ENCODE measurements at regions not wholly inside any gene's neighbourhood (a gene's known extent, or its start where the extent isn't known, plus 50 kb on each side); places are given as distances from the start of the nearest gene placed in this dataset.

DNA sequence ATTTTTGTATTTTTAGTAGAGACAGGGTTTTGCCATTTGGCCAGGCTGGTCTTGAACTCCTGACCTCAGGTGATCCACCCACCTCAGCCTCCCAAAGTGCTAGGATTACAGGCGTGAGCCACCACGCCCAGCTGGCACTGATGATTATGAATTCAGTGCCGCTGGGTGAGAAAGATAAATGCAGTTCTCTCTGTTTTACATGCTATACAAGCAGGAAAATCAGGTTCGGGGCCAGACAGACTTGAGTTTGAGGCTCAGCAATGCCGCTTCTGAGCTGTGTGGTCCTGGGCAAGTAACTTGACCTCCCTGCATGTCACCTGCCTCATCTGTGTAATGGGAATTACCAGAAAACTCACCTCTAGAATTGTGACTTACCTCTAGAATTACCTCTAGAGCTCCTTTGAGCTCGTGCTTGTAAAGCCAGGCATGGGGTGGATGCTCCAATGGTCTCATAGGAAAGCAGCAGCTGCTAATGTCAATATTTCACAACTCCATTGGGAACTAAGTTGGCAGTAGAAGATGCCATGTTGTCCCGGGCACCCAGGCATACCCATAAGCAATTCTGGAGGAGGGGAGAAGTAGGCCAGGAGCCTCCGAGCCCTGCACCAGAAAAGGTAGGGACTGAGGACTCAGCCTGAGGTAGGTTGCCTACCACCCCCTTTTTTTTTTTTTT is 119.8 kb upstream of the SLC25A33 start:
- H3K36me3 ChIP-seq (ENCODE audit: control insufficient read depth, insufficient read depth, low read length): no peaks in the 10 kb centered on the region
- Mint-ChIP-seq H3K4me3 (no peak overlapping the region), H3K9me3 (no peaks in the 10 kb centered on the region), H3K4me1 (no peaks in the 10 kb centered on the region), H3K36me3 (ENCODE audit: low read depth) (no peaks in the 10 kb centered on the region), H3K27me3 (ENCODE audit: insufficient read depth) (peaks cover 5% of the 10 kb centered on the region), H3K27ac (no peak overlapping the region)
- no peaks in the 10 kb centered on the region for H3K9me3 ChIP-seq (ENCODE audit: control insufficient read depth, low read length)
- H3K4me1 ChIP-seq (ENCODE audit: control insufficient read depth, insufficient read depth, low read length): no peaks in the 10 kb centered on the region
- no peak overlapping the region for H3K27ac ChIP-seq (ENCODE audit: low read depth, low read length)
- no peak for DNase-seq
- no peak overlapping the region for H3K4me3 ChIP-seq (ENCODE audit: low read length)
- TF ChIP-seq, protein P1, sequence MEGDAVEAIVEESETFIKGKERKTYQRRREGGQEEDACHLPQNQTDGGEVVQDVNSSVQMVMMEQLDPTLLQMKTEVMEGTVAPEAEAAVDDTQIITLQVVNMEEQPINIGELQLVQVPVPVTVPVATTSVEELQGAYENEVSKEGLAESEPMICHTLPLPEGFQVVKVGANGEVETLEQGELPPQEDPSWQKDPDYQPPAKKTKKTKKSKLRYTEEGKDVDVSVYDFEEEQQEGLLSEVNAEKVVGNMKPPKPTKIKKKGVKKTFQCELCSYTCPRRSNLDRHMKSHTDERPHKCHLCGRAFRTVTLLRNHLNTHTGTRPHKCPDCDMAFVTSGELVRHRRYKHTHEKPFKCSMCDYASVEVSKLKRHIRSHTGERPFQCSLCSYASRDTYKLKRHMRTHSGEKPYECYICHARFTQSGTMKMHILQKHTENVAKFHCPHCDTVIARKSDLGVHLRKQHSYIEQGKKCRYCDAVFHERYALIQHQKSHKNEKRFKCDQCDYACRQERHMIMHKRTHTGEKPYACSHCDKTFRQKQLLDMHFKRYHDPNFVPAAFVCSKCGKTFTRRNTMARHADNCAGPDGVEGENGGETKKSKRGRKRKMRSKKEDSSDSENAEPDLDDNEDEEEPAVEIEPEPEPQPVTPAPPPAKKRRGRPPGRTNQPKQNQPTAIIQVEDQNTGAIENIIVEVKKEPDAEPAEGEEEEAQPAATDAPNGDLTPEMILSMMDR (conservative IDR thresholded peaks at IDR 0.05): no peak
- 92 to 93% methylated on average over 6 to 8 of the region's 8 CpGs for WGBS, 2 experiments (ENCODE audit: insufficient coverage in 1 of 2, insufficient read length in 1 of 2)
- no peaks in the 10 kb centered on the region for H3K27me3 ChIP-seq (ENCODE audit: control insufficient read depth, insufficient read depth, low read length, poor library complexity, severe bottlenecking)
- H3K9ac ChIP-seq (ENCODE audit: extremely low read depth, low read length, poor library complexity, severe bottlenecking): no peak overlapping the region

DNA sequence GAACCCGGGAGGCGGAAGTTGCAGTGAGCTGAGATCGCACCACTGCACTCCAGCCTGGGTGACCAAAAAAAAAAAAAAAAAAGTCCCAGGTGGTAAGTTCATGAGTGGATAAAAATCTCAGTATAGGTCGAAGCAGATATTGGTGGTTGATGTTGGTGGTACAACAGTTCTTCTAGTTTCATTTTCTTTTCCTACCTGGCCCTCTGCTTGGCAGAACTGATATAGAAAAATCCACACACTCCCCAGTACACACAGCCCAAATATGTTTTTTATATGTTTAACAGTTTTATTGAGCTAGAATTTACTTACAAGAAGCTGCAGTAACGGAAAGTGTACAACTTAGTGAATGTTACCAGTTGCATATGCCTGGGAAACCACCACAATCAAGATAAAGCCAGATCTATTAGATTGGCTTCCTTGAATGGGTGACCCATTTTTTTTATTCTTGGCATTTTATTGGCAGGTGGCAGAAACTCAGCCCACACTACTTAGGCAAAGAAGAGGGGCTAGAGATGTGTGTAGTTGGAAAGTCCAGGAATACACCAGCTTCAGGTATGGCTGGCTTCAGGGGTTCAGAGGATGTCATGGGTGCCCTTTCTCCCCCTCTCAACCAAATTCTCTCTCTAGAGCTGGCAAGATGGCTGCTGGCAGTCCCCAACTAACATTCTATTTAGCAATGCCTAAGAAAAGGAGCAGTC is 118.3 kb upstream of the SLC25A33 start:
- H3K4me3 Mint-ChIP-seq: no peak overlapping the region
- no peaks in the 10 kb centered on the region for H3K36me3 ChIP-seq (ENCODE audit: control insufficient read depth, insufficient read depth, low read length)
- no peak overlapping the region for H3K4me3 ChIP-seq (ENCODE audit: low read length)
- no peaks in the 10 kb centered on the region for H3K9me3 ChIP-seq (ENCODE audit: control insufficient read depth, low read length)
- 88 to 90% methylated on average over 2 to 5 of the region's 5 CpGs for WGBS, 2 experiments (ENCODE audit: insufficient coverage in 1 of 2, insufficient read length in 1 of 2)
- no peaks in the 10 kb centered on the region for H3K9me3 Mint-ChIP-seq
- no peaks in the 10 kb centered on the region for H3K27me3 ChIP-seq (ENCODE audit: control insufficient read depth, insufficient read depth, low read length, poor library complexity, severe bottlenecking)
- H3K27ac ChIP-seq (ENCODE audit: low read depth, low read length): no peak overlapping the region
- DNase-seq: no peak
- H3K27ac Mint-ChIP-seq: no peak overlapping the region
- no peak overlapping the region for H3K9ac ChIP-seq (ENCODE audit: extremely low read depth, low read length, poor library complexity, severe bottlenecking)
- TF ChIP-seq, protein P1 (conservative IDR thresholded peaks at IDR 0.05): no peak
- no peaks in the 10 kb centered on the region for H3K36me3 Mint-ChIP-seq (ENCODE audit: low read depth)
- peaks cover 9% of the 10 kb centered on the region for H3K4me1 Mint-ChIP-seq
- H3K27me3 Mint-ChIP-seq (ENCODE audit: insufficient read depth): peaks cover 5% of the 10 kb centered on the region
- H3K4me1 ChIP-seq (ENCODE audit: control insufficient read depth, insufficient read depth, low read length): peaks cover 2% of the 10 kb centered on the region

DNA sequence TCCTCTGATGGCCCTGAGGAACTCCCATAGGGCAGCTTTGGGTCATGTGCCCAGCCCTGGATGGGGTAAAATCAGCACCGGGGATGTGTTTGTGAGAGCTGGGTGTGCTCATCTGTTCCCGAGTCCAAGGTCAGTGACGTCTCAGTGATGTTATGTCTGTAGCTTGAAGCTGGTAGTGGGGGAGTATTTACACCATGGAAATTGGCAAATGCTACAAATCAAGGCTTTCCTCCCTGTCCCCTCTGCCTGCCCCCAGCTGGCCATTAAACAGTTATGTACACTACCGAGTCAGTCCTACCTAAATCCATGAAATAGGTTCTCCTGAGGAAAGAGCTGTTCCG is 117.8 kb upstream of the SLC25A33 start:
- Mint-ChIP-seq H3K9me3 (no peaks in the 10 kb centered on the region), H3K27me3 (ENCODE audit: insufficient read depth) (peaks cover 5% of the 10 kb centered on the region), H3K4me3 (no peak overlapping the region), H3K4me1 (peaks cover 14% of the 10 kb centered on the region), H3K27ac (no peak overlapping the region), H3K36me3 (ENCODE audit: low read depth) (no peaks in the 10 kb centered on the region)
- no peaks in the 10 kb centered on the region for H3K27me3 ChIP-seq (ENCODE audit: control insufficient read depth, insufficient read depth, low read length, poor library complexity, severe bottlenecking)
- no peak overlapping the region for H3K9ac ChIP-seq (ENCODE audit: extremely low read depth, low read length, poor library complexity, severe bottlenecking)
- TF ChIP-seq, protein P1 (conservative IDR thresholded peaks at IDR 0.05): no peak
- DNase-seq: no peak
- H3K27ac ChIP-seq (ENCODE audit: low read depth, low read length): no peak overlapping the region
- H3K9me3 ChIP-seq (ENCODE audit: control insufficient read depth, low read length): no peaks in the 10 kb centered on the region
- peaks cover 7% of the 10 kb centered on the region for H3K4me1 ChIP-seq (ENCODE audit: control insufficient read depth, insufficient read depth, low read length)
- WGBS, 2 experiments (ENCODE audit: insufficient coverage in 1 of 2, insufficient read length in 1 of 2): 85 to 92% methylated on average over 5 of the region's 5 CpGs
- no peaks in the 10 kb centered on the region for H3K36me3 ChIP-seq (ENCODE audit: control insufficient read depth, insufficient read depth, low read length)
- no peak overlapping the region for H3K4me3 ChIP-seq (ENCODE audit: low read length)
